ENCODE measurements at regions not wholly inside any gene's neighbourhood (a gene's known extent, or its start where the extent isn't known, plus 50 kb on each side); places are given as distances from the start of the nearest gene placed in this dataset.
"Not testable (repeated sequence)": the region's sequence is repeated elsewhere in the genome, so short reads cannot be mapped to it uniquely, and the experiment has no call there.

DNA sequence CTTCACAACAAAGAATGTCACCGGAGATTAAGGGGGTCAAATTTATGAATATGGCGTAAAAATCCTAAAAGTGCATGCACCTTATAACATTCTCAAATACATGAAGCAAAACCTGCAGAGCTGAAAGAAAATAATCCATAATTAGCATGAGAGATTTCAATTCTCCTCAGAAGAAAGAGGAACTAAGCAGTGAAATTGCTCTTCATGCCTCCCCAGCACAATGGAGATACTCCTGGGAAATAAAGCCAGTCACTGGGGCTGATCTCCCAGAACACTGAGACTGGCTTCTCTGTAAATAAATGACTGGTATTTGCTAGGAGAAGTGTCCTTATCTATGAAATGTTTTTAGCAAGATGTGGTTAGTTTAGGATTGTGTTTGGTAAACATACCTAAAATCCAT lies 68.1 kb downstream of the GOLGA6L6 start:
- in situ Hi-C loops (cut with MboI; ENCODE audit: low sequenced_read_pairs) = not testable (repeated sequence)

DNA sequence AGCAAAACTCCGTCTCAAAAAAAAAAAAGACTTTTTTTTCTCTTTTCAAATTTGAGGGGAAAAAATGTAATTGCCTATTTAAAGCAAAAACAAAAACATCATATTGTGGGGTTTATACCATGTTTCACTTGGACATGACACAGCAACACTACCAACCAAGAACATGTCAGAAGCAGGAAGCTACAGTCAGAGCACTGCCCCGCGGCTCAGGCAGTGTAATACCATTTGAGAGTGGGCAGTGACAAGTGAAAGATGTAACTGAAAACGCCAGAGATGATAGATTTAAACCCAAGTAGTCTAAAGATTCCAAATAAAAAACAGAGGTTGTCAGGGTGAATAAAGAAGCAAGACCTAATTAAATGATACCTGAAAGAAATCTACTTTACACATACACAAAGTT lies 68.6 kb downstream of the GOLGA6L6 start:
- in situ Hi-C loops (cut with MboI; ENCODE audit: low sequenced_read_pairs) = not testable (repeated sequence)

DNA sequence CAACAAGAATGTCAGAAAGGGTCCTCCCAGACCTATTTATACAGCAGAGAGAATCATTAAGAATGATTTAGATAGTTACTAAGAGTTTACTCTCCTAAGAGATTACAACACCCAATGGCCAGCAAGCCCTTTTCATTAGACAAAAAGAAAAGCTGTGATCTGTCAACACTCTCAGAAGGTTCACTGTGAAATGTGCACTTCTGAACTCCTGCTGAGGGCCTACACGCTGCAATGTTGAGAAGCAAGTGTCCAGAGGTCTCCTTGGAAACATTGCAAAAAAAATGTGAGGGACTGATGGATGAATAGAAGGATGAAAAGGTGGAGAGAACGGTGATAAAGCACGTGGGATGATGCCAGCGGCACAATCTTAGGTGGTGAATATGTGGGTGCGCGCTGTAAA lies 70.8 kb downstream of the GOLGA6L6 start:
- in situ Hi-C loops (cut with MboI; ENCODE audit: low sequenced_read_pairs) = not testable (repeated sequence)

DNA sequence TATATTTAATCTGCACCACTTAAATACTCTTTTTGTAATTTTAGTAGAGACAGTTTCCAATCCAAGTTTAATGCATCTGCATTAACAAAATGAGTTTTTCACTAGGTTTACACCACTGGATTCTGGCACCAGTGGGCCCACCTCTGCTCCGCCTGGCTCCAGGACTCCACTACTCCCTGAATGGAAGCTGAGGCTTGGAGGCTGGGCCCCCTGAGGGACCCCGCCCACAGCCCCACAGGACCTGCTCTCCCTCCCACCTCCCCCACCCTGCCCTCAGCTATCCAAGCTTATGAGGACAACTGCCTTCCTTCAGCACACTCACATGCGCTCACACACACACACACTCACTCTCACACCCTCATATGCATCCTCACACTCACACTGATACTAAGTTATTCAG lies 100.5 kb downstream of the GOLGA6L6 start:
- in situ Hi-C loops (cut with MboI; ENCODE audit: low sequenced_read_pairs) = not testable (repeated sequence)

- in situ Hi-C loops (cut with MboI; ENCODE audit: low sequenced_read_pairs) = not testable (repeated sequence)
These were observed 101.2 kb downstream of the GOLGA6L6 start for GRCh38 chr15:20440390-20440789.

DNA sequence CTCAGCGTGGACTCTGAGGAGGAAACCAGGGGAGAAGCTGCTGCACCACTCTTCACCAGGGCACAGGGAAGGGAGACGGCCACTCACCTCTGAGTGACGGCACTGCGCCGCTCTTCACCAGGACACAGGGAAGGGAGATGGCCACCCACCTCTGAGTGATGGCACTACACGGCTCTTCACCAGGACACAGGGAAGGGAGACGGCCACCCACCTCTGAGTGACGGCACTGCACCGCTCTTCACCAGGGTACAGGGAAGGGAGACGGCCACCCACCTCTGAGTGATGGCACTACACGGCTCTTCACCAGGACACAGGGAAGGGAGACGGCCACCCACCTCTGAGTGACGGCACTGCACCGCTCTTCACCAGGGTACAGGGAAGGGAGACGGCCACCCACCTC lies 102.5 kb downstream of the GOLGA6L6 start:
- in situ Hi-C loops (cut with MboI; ENCODE audit: low sequenced_read_pairs) = not testable (repeated sequence)

DNA sequence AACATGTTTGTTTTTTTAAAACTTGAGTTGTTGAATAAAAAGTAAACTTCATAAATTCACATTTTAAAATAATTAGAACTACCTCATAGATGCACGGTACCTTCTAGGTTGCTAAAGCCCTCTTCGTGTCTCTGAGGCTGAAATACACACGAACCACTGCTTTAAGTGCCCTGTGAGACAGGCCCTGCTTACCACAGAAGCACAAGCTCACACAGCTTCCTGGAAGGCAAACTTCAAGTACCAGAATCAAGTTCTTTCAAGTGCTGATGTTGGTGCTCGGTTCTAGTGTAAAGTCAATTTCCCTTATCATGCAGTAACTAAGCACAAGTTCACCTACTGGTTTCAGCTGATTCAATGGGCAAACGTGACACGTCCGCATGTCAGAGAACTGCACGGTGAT lies 103.3 kb downstream of the GOLGA6L6 start:
- in situ Hi-C loops (cut with MboI; ENCODE audit: low sequenced_read_pairs) = not testable (repeated sequence)

GRCh38 chr15:20433468-20433867 lies 108.1 kb downstream of the GOLGA6L6 start:
- in situ Hi-C loops (cut with MboI; ENCODE audit: low sequenced_read_pairs) = not testable (repeated sequence)

DNA sequence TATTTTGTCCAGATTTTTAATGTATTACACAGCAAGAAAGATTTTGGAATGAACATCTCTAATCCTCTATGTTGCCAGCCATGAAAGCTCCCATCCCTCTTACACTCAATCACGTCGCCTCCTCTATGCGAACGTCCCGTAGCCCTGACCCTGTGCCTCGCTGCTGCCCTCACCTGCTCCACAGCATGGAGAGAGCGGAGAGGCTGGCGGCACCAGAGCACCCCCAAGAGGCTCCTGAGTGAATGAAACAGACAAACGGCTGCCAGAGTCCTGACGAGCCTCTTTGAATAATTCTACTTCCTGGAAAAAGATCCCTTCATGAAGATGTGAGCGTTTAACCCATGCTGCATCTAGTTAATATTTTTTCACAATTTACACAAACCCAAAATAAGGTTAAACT lies 111.1 kb downstream of the GOLGA6L6 start:
- in situ Hi-C loops (cut with MboI; ENCODE audit: low sequenced_read_pairs) = not testable (repeated sequence)

GRCh38 chr15:20420710-20421109 lies 120.9 kb downstream of the GOLGA6L6 start:
- in situ Hi-C loops (cut with MboI; ENCODE audit: low sequenced_read_pairs) = not testable (repeated sequence)

GRCh38 chr15:20416618-20417017 lies 125.0 kb downstream of the GOLGA6L6 start:
- in situ Hi-C loops (cut with MboI; ENCODE audit: low sequenced_read_pairs) = not testable (repeated sequence)

DNA sequence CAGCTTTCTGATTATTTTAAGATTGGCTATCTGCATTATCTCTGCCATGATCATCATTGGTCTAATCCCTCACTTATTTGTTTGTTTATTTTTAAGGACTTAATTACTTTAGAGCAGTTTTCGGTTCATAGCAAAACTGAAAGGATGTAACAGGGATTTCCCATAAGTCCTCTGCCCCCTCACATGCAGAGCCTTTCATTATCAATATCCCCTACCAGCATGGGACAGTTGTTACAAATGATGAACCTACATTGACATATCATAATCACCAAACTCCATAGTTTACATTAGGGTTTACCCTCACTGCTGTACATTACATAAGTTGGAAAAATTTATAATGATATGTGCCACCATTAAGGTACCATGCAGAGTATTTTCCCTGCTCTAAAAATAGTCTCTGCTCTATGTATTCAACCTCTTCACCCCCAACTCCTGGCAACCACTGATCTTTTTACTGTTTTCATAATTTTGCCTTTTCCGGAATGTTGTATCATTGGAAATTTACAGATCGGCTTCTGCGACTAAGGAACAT lies 131.9 kb downstream of the GOLGA6L6 start:
- in situ Hi-C loops (cut with MboI; ENCODE audit: low sequenced_read_pairs) = not testable (repeated sequence)

- in situ Hi-C loops (cut with MboI; ENCODE audit: low sequenced_read_pairs) = no loop called here
These were observed 132.4 kb downstream of the GOLGA6L6 start for GRCh38 chr15:20409247-20409646.

DNA sequence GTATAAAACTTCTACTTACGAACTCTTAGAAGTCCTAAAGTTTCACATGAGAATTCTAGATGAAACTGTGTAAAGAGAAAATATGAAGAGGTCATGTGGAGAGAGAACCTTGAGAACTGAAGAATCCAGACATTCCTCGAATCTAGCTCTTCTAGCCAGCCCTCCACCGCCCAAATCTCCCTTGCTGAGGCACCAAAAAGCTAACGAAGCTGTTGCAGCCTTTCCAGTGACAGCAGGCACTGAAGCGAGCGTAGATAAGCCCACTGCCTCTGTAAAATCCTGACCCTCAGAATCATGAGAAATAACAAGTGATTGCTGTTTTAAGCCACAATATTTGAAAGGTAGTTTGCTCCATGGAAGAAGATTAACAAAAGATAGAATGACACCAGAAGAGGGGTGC lies 134.0 kb downstream of the GOLGA6L6 start:
- in situ Hi-C loops (cut with MboI; ENCODE audit: low sequenced_read_pairs) = no loop called here

- in situ Hi-C loops (cut with MboI; ENCODE audit: low sequenced_read_pairs) = not testable (repeated sequence)
These were observed 137.0 kb downstream of the GOLGA6L6 start for GRCh38 chr15:20404571-20404970.

DNA sequence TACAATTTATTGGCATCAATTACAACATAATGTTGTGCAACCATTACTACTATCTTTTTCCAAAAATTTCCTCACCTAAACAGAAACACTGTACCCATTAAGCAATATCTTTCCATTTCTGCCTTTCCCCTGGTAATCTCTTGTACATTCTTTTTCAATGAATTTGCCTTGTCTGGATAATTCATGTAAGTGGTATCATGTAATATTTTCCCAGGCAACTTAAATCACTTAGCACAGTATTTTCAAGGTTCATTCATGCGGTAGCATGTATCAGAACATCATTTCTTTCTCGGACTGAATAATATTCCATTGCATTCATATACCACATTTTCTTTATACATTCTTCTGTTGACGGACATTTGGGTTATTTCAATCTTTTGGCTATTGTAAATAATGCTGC lies 139.0 kb downstream of the GOLGA6L6 start:
- in situ Hi-C loops (cut with MboI; ENCODE audit: low sequenced_read_pairs) = not testable (repeated sequence)

DNA sequence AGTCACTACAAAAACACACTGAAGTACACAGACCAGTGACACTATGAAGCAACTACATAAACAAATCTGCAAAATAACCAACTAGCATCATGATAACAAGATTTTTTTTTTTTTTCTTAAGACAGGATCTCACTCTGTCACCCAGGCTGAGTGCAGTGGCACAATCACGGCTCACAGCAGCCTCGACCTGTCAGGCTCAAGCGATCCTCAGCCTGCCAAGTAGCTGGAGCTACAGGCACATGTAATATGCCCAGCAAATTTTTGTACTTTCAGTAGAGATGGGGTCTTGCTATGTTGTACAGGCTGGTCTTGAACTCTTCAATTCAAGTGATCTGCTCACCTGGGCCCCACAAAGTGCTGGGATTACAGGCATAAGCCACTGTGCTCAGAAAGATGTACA lies 140.5 kb downstream of the GOLGA6L6 start:
- in situ Hi-C loops (cut with MboI; ENCODE audit: low sequenced_read_pairs) = not testable (repeated sequence)

DNA sequence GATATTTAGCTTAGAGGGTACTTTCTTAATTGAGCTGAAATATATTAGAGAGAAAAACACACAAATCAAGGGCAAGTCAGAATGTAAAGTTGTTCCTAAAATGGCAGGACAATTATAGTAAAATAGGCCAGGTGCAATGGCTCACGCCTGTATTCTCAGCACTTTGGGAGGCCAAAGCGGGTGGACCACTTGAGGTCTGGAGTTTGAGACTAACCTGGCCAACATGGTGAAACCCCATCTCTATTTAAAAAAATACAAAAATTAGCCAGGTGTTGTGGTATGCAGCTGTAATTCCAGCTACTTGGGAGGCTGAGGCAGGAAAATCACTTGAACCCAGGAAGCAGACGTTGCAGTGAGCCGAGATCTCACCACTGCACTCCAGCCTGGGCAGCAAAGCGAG lies 142.9 kb downstream of the GOLGA6L6 start:
- in situ Hi-C loops (cut with MboI; ENCODE audit: low sequenced_read_pairs) = loop anchor here (25.0 kb wide), 1 partner anchor 186 kb away; no protein-coding TSS in a partner anchor

DNA sequence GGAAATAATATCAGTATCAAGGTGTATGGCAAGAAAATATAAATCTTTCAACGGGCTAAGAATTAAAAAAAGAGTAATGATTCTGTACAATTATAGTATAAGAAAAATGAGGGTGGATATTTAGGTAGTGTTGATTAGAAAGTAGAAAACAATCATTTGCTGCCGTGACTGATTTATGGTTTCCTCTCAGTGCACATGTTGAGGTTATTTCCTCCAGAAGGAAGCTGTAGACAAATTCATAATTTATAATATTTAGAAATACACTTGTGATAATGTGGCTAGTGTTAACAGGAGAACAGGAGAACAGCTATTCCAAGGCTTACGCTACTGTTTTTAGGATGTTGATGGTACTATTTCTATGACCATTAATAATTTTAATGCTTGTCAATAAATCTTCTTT lies 153.4 kb downstream of the GOLGA6L6 start:
- in situ Hi-C loops (cut with MboI; ENCODE audit: low sequenced_read_pairs) = loop anchor here (25.0 kb wide), 1 partner anchor 176 kb away; no protein-coding TSS in a partner anchor

DNA sequence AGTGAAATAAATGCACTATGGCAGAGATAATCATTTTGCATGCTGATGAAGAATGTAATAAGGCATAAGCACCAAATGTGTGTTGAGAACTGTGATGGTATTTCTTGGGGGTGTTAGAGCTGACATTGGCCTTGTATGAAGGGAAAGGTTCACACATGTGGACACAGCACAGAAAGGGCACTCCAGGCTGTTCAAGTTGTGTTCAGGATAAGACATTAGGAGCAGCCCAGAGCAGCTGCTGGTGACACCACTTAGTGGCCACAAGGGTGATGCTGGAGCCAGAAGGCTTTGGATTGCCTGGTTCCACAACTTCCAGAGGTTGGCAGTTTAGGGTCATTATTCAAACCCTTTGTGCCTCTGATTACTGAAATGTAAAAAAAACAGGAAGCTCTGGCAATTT lies 155.4 kb downstream of the GOLGA6L6 start:
- in situ Hi-C loops (cut with MboI; ENCODE audit: low sequenced_read_pairs) = loop anchor here (25.0 kb wide), 1 partner anchor 174 kb away; no protein-coding TSS in a partner anchor

- in situ Hi-C loops (cut with MboI; ENCODE audit: low sequenced_read_pairs) = loop anchor here (25.0 kb wide), 1 partner anchor 168 kb away; no protein-coding TSS in a partner anchor
These were observed 161.4 kb downstream of the GOLGA6L6 start for GRCh38 chr15:20380199-20380598.

GRCh38 chr15:20376872-20377271 lies 164.7 kb downstream of the GOLGA6L6 start:
- in situ Hi-C loops (cut with MboI; ENCODE audit: low sequenced_read_pairs) = loop anchor here (25.0 kb wide), 1 partner anchor 165 kb away; no protein-coding TSS in a partner anchor

GRCh38 chr15:20372416-20372815 lies 169.2 kb downstream of the GOLGA6L6 start:
- in situ Hi-C loops (cut with MboI; ENCODE audit: low sequenced_read_pairs) = not testable (repeated sequence)
